ENCODE measurements at regions not wholly inside any gene's neighbourhood (a gene's known extent, or its start where the extent isn't known, plus 50 kb on each side); places are given as distances from the start of the nearest gene placed in this dataset.

DNA sequence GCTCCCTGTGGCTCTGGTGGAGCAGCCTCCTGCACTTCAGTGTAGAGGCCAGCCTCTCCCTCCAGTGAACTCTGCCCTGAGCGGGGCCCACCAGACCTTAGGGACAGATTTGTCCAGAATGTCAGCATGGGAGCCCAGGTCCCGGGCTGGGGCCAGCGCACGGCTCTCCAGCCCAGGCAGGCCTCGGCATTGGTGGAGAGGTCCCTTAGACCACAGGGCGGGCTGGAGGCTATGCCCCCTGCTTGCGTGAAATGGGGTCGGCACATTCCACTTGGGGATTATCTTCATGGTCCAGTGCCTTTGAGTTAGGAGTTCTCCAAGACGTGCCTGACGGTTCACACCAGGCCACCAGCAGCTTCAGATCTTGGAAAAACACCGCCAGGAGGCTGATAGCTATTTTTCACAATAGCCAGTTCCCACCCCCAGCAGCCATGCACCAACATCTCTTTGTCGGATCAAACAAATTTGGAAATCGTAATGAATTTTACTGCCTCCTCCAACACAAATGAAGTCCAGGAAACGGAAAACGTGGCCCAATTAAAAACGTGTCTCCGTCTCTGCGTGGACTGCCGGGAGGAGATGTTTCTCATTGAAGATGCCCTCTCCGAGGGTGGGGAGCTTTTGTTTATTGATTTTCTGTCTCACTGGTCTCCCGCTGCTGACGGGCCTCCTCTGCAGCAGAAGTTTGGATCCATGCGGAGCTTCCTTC is 110.0 kb upstream of the CIBAR2 start (continued):
- TF ChIP-seq, protein P1, sequence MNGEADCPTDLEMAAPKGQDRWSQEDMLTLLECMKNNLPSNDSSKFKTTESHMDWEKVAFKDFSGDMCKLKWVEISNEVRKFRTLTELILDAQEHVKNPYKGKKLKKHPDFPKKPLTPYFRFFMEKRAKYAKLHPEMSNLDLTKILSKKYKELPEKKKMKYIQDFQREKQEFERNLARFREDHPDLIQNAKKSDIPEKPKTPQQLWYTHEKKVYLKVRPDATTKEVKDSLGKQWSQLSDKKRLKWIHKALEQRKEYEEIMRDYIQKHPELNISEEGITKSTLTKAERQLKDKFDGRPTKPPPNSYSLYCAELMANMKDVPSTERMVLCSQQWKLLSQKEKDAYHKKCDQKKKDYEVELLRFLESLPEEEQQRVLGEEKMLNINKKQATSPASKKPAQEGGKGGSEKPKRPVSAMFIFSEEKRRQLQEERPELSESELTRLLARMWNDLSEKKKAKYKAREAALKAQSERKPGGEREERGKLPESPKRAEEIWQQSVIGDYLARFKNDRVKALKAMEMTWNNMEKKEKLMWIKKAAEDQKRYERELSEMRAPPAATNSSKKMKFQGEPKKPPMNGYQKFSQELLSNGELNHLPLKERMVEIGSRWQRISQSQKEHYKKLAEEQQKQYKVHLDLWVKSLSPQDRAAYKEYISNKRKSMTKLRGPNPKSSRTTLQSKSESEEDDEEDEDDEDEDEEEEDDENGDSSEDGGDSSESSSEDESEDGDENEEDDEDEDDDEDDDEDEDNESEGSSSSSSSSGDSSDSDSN (CRISPR knock-in tag; IDR thresholded peaks at IDR 0.05): peak; percentile 32; the same call in 1 of the 2 replicates
- TF ChIP-seq, protein P2, sequence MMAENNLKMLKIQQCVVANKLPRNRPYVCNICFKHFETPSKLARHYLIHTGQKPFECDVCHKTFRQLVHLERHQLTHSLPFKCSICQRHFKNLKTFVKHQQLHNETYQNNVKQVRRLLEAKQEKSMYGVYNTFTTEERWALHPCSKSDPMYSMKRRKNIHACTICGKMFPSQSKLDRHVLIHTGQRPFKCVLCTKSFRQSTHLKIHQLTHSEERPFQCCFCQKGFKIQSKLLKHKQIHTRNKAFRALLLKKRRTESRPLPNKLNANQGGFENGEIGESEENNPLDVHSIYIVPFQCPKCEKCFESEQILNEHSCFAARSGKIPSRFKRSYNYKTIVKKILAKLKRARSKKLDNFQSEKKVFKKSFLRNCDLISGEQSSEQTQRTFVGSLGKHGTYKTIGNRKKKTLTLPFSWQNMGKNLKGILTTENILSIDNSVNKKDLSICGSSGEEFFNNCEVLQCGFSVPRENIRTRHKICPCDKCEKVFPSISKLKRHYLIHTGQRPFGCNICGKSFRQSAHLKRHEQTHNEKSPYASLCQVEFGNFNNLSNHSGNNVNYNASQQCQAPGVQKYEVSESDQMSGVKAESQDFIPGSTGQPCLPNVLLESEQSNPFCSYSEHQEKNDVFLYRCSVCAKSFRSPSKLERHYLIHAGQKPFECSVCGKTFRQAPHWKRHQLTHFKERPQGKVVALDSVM (CRISPR knock-in tag; IDR thresholded peaks at IDR 0.05): peak; percentile 100
- no peak for TF ChIP-seq ZNF549 (CRISPR knock-in tag; IDR thresholded peaks at IDR 0.05)
- TF ChIP-seq, protein P3, sequence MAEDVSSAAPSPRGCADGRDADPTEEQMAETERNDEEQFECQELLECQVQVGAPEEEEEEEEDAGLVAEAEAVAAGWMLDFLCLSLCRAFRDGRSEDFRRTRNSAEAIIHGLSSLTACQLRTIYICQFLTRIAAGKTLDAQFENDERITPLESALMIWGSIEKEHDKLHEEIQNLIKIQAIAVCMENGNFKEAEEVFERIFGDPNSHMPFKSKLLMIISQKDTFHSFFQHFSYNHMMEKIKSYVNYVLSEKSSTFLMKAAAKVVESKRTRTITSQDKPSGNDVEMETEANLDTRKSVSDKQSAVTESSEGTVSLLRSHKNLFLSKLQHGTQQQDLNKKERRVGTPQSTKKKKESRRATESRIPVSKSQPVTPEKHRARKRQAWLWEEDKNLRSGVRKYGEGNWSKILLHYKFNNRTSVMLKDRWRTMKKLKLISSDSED (CRISPR knock-in tag; IDR thresholded peaks at IDR 0.05): no peak
- no peak for TF ChIP-seq JUN (CRISPR knock-in tag; IDR thresholded peaks at IDR 0.05)
- TF ChIP-seq, protein P4, sequence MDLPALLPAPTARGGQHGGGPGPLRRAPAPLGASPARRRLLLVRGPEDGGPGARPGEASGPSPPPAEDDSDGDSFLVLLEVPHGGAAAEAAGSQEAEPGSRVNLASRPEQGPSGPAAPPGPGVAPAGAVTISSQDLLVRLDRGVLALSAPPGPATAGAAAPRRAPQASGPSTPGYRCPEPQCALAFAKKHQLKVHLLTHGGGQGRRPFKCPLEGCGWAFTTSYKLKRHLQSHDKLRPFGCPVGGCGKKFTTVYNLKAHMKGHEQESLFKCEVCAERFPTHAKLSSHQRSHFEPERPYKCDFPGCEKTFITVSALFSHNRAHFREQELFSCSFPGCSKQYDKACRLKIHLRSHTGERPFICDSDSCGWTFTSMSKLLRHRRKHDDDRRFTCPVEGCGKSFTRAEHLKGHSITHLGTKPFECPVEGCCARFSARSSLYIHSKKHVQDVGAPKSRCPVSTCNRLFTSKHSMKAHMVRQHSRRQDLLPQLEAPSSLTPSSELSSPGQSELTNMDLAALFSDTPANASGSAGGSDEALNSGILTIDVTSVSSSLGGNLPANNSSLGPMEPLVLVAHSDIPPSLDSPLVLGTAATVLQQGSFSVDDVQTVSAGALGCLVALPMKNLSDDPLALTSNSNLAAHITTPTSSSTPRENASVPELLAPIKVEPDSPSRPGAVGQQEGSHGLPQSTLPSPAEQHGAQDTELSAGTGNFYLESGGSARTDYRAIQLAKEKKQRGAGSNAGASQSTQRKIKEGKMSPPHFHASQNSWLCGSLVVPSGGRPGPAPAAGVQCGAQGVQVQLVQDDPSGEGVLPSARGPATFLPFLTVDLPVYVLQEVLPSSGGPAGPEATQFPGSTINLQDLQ (CRISPR knock-in tag; IDR thresholded peaks at IDR 0.05): no peak
- TF ChIP-seq, protein P5, sequence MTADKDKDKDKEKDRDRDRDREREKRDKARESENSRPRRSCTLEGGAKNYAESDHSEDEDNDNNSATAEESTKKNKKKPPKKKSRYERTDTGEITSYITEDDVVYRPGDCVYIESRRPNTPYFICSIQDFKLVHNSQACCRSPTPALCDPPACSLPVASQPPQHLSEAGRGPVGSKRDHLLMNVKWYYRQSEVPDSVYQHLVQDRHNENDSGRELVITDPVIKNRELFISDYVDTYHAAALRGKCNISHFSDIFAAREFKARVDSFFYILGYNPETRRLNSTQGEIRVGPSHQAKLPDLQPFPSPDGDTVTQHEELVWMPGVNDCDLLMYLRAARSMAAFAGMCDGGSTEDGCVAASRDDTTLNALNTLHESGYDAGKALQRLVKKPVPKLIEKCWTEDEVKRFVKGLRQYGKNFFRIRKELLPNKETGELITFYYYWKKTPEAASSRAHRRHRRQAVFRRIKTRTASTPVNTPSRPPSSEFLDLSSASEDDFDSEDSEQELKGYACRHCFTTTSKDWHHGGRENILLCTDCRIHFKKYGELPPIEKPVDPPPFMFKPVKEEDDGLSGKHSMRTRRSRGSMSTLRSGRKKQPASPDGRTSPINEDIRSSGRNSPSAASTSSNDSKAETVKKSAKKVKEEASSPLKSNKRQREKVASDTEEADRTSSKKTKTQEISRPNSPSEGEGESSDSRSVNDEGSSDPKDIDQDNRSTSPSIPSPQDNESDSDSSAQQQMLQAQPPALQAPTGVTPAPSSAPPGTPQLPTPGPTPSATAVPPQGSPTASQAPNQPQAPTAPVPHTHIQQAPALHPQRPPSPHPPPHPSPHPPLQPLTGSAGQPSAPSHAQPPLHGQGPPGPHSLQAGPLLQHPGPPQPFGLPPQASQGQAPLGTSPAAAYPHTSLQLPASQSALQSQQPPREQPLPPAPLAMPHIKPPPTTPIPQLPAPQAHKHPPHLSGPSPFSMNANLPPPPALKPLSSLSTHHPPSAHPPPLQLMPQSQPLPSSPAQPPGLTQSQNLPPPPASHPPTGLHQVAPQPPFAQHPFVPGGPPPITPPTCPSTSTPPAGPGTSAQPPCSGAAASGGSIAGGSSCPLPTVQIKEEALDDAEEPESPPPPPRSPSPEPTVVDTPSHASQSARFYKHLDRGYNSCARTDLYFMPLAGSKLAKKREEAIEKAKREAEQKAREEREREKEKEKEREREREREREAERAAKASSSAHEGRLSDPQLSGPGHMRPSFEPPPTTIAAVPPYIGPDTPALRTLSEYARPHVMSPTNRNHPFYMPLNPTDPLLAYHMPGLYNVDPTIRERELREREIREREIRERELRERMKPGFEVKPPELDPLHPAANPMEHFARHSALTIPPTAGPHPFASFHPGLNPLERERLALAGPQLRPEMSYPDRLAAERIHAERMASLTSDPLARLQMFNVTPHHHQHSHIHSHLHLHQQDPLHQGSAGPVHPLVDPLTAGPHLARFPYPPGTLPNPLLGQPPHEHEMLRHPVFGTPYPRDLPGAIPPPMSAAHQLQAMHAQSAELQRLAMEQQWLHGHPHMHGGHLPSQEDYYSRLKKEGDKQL (CRISPR knock-in tag; IDR thresholded peaks at IDR 0.05; ENCODE audit: low read depth): no peak
- TF ChIP-seq IKZF4 (CRISPR knock-in tag; IDR thresholded peaks at IDR 0.05; ENCODE audit: borderline replicate concordance, low read depth, not compliant biosample characterization): no peak
- TF ChIP-seq, protein P6, sequence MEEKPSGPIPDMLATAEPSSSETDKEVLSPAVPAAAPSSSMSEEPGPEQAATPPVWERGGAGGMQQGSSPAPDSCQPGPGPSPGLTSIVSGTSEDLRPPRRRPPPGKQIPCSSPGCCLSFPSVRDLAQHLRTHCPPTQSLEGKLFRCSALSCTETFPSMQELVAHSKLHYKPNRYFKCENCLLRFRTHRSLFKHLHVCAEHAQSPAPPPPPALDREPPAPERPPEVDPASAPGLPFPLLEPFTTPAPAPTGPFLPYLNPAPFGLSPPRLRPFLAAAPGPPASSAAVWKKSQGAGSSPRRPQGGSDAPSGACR (CRISPR knock-in tag; IDR thresholded peaks at IDR 0.05): no peak
- TF ChIP-seq HMG20B (CRISPR knock-in tag; conservative IDR thresholded peaks at IDR 0.05): no peak
- TF ChIP-seq, protein P7, sequence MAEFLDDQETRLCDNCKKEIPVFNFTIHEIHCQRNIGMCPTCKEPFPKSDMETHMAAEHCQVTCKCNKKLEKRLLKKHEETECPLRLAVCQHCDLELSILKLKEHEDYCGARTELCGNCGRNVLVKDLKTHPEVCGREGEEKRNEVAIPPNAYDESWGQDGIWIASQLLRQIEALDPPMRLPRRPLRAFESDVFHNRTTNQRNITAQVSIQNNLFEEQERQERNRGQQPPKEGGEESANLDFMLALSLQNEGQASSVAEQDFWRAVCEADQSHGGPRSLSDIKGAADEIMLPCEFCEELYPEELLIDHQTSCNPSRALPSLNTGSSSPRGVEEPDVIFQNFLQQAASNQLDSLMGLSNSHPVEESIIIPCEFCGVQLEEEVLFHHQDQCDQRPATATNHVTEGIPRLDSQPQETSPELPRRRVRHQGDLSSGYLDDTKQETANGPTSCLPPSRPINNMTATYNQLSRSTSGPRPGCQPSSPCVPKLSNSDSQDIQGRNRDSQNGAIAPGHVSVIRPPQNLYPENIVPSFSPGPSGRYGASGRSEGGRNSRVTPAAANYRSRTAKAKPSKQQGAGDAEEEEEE (CRISPR knock-in tag; IDR thresholded peaks at IDR 0.05; ENCODE audit: borderline replicate concordance): no peak
